CD4-positive, alpha-beta T cell treated with Interleukin-12 subunit alpha and Interleukin-12 subunit beta, for 1 hour (primary cell): ENCODE measurements at regions not wholly inside any gene's neighbourhood (a gene's known extent, or its start where the extent isn't known, plus 50 kb on each side); places are given as distances from the start of the nearest gene placed in this dataset.
"Not testable (repeated sequence)": the region's sequence is repeated elsewhere in the genome, so short reads cannot be mapped to it uniquely, and the experiment has no call there.

Source experiments
- DNase-seq: peaks from one replicate; pipeline ENCODE4 v3.0.0-alpha.2; 2020

DNA sequence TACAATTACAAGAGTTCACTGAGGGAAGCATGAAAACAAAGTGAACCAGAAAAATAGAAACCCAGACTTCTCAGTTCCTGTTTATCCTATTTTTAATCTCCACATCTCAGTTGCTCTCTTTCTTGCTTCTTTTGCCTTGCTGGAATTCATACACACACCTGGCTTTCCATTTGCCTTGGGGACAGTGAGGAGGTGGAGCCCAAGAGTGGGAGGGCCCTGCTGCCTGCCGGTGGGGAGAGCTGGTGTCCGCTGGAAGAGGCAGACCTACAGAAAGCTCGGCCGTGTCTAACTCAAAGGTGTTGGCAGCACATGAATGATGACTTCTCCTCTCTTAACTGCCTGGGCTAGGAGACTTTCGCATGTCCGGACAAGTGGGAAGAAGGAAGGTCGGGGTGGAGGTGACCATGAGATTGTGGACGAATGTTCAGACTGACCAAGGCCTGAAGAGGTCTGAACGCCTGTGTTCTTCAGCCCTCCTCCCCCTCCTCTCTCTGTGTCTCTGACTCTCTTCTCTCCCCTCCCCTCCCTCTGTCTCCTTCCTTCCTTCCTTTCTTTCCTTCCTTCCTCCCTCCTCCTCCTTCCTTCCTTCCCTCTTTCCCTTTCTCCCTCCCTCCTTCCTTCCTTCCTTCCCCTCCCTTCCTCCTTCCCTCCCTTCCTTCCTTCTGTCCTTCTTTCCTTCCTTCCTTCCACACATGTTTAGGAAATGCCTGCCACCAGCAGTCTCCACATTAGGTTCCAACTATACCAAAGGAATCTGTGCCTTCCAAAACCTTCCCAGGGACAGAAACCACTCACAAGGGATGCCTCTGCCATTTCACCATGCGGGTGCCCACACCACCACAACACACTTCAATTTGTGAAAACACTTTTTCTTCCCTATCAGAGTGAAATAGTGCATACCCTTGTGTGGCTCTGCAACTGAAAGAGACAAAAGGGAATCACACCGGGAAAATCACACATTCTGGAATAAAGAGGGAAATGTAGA, 157.3 kb upstream of the RUNX1 start:
- no peak for DNase-seq

DNA sequence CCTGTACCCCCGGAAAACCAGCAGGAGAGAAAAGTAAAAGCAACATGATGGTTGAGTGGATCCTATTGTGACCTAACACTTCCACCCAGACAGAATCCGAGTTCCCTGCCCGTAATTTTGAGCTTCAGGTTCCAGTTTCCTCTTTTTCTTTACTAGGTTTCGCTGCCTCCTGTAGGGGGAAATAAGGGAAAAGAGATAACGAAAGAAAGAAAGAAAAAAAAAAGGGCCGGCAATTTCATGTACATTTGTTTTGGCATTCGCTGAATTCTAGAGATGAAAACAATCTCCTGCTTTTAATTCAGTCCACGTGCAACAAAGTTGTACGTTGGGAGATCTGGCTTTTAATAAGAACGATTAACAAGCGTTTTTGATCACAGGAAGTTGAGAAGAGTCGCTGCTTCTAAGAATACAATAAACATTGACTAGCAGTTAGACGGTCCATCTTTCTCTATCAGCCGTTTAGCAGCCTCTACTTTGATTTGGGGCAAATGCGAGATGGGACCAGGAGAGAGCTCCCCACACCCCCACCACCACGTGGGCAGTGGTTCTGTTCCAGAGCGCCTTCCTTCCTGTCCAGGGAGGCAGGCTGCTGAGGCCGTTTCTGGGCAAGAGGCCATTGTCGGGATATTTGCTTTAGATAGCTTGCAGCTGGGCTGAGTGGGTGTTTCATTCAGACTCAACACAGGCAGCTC, 155.9 kb upstream of the RUNX1 start:
- no peak for DNase-seq

DNA sequence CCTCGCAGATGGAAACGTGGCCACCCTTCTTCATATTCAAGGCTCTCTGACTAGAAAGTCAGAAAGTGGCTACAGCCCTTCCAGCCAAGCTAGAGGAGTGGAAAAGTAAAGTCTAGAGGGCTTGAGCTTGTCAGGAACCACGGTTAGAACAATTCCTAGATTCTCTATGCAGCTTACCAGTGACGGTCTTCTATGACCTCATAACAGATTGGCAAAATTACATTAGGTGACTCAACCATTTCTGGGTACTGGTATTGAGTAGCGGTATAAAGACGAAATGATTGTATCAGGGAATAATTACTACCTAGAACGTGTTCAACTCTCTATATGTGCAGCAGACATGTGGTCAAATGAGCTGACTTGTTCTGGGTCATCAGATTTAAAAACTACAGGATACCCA, 155.0 kb upstream of the RUNX1 start:
- DNase-seq = no peak

DNA sequence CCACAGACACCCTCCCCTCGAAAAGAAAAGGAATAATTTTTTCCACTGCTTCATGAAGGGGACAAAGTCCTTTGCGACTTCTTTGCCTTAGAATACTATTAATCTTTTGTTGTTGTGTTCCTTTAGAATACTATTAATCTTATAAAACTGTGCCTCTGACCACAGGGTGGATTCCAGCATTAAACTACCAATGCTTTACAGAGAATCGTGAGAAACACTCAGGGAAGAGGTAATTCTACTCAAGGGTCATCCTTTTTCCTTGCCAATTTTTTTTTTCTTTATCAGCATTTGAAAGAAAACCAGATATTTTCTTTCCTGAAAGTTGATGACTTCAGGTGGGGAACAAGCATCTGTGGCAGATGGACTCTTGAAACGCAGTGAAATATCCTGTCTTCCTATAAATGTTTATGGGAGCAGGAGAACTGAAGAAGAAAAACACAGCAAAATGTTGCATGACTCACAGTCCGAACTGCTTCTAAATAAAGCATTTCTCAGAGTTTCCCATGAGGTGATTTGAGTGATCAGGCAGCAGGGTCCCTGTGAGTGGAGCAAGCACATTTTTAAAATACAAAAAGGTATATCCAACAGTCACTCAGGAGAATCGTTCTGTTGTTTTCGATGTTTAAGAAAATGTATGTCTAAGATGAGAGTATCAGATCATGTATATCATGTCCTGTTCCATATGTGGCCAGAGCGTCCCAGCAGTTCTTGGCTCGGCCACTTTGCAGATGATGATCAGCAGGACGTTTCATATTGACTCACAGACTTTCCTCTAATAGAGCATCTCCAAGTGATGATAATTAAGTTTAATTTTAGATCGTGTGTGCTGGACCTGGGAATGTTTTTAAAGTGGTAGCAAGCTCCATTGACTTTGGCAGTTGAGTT, 154.2 kb upstream of the RUNX1 start:
- DNase-seq = no peak

DNA sequence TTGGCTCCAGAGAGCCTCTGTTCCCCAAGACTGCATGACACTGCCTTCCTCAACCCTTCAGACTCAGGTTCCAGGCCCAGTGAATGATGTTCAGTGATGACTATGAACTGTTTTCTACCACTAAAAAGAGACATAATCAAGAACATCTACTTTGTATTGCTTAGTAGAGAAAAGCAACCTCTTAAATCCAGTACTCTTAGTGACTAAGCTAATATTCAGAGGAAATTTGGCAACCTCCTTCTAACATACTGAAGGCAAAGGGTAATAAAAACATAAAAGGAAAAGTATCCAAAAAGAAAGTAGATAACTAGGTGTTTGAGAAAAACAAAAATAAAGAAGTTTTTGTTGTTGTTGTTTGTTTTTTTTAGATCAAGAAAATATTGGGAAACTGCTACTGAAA, 153.3 kb upstream of the RUNX1 start:
- no peak for DNase-seq

DNA sequence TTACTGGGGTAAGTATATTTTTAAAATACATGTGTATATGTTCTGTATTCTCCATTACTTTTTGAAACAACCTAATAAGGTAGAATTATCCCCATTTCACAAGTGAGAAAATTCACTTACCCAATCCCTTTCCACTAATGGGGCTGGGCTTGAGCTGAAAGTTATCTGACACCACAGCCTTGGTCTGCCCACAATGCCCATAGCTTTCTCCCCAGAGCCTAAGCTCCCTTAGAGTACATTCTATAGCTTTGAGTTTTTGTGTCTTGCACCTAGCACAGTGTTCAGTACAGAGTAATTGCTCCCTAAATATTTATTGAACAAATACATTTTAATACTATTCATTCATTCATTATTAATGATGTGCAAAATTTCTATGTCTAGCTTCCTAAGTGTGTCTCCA, 152.7 kb upstream of the RUNX1 start:
- no peak for DNase-seq

DNA sequence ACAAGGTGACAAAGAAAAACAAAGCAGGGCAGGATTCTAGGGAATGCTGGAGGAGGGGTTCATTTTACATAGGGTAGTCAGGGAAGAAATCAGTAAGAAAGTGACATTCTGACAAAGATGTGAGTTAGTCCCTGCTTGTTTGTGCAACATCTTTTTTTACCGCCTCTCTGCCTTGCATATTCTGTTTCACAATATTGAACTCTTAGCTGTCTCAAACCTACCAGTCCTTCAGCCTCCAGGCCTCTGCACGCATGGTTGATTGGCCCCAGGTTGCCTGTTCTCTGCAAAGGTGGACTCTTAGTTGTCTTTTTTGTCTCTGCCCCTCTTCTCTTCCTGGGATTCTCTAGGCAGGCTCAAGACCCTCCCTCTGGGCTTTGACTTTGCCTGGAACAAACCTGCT, 152.2 kb upstream of the RUNX1 start:
- no peak for DNase-seq

DNA sequence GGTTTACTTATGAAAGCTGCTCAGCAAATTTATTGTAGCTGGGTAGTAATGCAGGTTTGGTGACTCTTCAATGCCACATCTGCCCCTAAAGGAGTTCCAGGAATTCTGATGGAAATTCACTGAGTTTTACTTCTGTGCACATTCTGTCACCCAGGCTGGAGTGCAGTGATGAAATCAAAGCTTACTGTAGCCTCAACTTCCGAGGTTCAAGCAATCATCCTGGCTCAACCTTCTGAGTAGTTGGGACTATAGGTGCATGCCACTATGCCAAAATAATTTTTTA, 150.6 kb upstream of the RUNX1 start:
- no peak for DNase-seq

DNA sequence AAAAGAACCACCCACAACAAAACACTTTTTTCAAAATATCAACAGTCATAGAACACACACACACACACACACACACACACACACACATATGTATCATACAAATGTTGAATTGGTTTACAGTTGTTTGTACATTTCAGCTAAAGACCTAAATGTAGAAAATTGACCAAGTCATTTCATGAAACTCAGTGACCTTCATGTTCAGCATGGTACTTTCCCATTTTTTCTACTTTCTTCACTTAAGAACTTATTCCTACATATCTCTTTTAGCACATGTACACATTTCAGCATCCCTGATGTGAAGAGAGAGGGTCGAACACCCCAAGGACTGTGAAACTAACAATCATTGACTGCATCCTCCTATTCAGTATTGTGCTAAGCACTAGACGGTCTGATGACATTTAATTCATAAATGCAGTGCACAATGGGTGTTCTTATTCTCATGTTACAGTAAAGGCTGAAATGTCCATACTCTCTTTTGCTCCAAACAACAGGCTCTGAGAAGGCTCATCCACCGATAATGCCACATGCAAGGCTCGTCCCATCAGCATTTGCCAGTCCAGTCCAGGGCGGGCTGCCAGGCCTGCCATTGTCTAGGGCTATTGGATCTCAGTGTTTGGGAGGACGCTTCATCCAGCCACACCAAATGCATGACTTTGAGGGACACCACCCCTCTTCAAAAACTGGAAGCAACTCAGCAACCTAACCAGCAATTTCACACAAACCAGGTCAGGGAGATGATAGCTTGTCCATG, 150.1 kb upstream of the RUNX1 start:
- DNase-seq = no peak

DNA sequence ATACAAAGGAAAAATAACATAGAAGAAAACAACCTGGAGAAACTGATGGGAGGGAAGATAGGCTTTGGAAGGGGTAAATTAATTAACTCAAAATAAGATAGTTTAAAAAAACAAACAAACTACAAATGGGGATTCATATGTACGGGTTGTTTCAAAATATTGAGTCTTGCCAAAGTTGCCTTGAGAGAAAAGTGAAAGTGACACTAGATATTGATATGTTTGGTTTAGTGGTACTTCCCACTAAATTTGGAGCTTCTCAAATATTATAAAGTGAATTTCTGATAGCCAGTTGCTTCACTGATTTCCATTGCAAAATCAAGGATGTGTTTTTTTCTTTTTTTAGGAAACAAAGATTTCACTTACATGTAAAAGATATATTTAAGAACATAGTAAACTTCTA, 149.5 kb upstream of the RUNX1 start:
- DNase-seq = no peak

DNA sequence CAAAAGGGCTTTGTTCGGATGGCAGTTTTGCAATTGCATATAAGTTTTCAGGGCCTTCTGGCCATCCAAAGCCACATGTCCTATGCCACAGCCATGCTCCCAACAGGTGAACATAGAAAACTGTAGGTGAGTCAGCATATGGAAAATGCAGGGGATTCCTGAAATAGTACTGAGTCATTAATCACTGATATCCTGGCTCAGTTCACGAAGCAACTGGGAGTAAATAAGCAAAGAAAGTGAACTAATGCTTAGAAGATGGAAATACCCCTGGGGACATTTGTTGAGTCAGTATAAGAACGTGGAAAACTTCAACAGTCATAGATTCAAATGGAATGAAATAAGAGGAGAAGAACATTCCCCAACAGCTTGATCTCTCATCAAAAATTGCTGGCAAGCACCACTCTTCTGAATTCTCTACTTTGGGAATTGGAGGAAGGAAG, 148.9 kb upstream of the RUNX1 start:
- DNase-seq = no peak

DNA sequence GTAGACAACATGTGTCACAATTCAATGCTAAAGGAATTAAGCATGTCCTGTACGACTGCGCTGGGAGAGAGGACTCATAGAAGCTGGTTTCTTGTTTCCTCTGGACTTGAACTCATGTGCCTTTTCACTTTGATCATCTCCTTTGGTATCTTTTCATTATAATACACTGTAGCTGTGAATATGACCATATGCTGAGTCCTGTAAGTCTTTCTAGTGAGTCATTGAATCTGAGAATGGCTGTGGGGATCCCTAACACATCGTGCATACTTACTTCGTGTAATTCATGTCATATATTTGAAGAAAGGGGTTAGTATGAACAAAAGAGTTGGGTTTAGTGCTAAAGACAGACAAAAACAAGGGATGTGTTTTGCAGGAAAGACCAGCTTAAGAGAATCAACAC, 148.1 kb upstream of the RUNX1 start:
- no peak for DNase-seq

DNA sequence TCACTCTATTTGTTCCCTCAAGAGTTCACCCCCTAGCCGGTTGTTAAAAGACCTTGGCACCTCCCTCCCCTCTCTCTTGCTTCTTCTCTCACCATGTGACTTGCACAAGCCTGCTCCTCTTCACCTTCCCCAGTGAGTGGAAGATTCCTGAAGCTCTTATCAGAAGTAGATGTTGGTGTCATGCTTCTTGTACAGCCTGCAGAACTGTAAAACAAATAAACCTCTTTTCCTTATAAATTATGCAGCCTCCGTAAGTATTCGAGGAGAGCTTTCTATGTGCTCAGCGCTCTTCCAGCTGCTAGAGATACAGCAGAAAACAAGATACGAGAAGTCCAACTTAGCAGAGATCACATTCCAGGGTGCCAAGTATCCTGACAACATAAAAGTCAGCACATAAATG, 147.0 kb upstream of the RUNX1 start:
- DNase-seq = no peak

DNA sequence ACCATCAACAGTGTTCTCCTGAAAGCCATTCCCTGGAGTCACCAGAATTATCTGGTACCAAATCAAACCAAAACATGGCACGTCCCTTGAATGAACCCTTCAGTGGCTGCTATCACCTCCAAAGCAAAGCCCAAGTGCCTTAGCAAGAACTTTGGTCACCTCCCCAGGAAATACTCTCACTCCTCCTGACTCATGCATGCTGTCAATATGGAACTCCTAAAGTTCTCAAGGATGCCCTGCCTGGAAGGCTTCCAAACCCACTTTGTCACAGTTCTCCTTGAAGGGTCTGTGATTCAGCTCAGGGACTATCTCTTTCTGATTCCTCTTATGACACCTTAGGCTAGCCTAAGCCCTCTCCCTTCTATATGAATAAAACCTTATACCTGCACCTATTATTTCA, 146.1 kb upstream of the RUNX1 start:
- DNase-seq = no peak

DNA sequence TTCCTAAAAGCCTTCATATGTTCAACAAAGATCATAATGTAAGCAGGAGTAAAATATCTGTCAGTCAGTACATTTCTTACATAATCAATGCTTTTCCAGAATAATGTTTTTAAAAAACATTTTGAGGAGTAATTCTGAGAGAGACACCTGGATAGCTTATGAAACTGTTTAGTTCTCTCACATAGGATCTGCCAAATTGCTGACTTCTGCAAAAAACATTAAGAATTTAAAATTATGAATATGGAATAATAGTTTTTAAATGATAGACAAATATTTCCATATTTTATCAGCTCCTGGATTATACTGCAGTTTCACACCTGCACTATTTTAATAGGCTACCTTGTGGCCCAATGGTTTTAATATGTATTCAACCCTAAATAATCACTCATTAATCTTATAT, 142.7 kb upstream of the RUNX1 start:
- DNase-seq = no peak

DNA sequence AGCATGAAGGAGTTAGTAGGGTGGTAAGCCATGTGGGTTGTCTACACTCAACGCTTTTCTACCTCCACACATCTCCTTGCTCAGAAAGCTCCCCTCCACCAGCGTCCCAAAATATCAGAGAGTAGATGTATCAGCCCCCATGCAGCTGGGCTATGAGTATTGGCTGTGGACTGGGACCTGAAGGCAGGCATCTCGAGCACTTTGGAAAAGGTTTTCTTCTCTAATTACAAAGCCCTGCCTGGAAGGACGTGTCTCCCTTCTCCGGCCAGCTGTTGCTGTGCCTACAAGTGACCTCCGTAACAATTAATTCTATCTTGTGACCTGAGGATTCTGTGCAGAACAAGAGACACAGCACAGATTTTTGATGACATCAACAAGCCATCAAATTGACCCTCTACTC, 142.0 kb upstream of the RUNX1 start:
- no peak for DNase-seq

DNA sequence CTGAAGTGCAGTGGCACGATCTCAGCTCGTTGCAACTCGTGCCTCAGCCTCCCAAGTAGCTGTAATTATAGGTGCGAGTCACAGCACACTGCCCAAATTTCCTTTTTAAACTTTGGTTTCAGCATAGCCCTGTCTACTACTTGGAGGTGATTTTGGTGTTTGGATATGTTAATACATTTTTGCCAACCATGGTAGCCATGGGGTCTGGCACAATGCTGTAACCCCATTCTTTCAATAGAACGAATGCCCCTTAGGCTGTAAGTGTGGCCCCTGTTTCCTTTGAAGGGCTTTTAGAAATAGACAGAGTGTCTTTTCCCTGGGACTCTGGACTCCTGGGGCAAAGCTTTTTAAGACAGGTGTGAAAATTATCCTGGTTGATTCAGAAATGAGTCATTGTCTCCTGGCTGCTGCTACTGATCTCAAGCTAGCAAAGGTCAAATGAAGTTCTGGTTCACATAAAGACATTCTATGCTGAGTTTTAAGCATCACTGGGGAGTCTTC, 141.1 kb upstream of the RUNX1 start:
- no peak for DNase-seq

DNA sequence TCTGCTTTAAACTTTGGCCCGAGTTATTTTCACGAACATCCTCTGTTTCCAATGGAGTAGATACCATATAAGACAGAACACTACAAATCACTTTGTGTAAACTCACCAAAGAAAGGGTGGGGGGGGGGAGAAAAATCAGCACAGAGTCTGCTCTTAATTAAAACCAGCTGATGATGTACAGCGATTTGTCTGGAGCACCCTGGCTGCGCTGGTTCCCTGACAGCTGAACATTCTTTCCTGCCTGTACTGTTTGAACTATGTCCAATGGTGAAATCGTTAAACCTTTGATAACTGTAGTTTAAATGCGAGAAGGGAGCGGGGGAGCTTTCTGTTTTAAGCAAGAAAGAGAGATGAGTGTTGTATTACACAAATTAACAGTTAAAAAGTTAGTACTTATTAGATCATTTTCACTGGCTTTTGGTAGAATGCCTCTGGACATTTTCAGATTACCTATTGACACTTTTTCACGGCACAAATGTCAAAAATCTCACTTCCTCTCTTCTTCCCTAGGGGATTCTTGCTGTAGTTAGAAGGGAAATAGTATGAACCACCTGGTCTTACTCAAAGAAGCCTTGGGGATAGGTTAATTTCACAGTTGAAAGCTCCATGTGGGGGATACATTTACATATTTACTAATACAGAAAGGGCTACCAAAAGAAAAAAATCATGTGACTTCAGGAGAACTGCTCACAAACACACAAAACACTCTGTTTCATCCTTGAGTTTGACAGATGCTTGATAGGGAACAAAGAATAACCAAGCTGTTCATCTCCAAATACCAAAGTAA, 140.2 kb upstream of the RUNX1 start:
- no peak for DNase-seq

DNA sequence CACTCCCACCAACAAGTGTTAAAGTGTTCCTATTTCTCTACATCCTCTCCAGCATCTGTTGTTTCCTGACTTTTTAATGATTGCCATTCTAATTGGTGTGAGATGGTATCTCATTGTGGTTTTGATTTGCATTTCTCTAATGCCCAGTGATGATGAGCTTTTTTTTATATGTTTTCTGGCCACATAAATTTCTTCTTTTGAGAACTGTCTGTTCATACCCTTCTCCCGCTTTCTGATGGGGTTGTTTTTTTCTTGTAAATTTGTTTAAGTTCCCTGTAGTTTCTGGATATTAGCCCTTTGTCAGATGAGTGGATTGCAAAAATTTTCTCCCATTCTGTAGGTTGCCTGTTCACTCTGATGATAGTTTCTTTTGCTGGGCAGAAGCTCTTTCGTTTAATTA, 134.3 kb upstream of the RUNX1 start:
- DNase-seq = not testable (repeated sequence)

DNA sequence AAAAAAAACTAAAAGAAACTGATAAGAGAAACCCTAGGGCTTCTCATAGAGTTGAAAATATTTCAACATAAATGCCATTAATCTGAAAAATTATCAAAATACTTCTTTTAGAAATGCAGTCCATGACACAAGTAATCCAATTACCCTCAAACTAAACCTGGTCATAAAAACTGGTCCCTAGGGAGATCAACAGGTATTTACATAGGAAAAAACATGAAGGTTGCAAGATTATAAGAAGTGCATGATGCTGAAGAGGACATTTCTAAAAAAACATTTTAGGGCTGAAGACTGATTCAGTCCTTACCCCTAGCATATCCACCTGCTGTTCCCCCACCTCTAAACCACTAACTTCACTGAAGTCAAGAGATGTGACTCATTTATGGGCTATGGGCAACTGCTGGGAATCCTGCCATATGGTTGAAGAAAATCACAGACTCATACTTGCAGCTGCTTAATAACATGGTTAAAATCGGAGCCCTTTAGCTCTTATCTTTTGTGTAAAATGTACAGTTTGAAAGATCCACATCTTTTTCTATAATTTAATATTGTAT, 131.0 kb upstream of the RUNX1 start:
- no peak for DNase-seq

DNA sequence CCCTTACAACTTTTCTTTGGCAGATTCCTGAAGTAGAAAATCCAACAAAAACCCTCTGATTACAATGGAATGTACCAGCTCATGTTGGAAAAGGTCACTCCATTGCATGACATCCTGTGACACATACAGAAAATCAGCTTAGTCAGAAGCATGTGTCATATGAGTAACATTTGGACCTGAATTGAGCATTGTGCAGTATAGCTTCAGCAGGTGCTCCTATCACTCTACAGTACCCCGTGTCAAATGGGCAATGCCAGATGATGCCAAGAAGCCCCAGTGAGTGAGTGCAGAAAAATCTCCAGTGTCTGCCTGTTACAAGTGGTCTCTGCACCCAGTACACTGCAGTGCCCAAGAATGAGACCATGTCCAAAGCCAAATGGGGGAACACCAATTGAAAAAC, 129.7 kb upstream of the RUNX1 start:
- no peak for DNase-seq
